ENCODE measurements at regions not wholly inside any gene's neighbourhood (a gene's known extent, or its start where the extent isn't known, plus 50 kb on each side); places are given as distances from the start of the nearest gene placed in this dataset.
"Not testable (repeated sequence)": the region's sequence is repeated elsewhere in the genome, so short reads cannot be mapped to it uniquely, and the experiment has no call there.

DNA sequence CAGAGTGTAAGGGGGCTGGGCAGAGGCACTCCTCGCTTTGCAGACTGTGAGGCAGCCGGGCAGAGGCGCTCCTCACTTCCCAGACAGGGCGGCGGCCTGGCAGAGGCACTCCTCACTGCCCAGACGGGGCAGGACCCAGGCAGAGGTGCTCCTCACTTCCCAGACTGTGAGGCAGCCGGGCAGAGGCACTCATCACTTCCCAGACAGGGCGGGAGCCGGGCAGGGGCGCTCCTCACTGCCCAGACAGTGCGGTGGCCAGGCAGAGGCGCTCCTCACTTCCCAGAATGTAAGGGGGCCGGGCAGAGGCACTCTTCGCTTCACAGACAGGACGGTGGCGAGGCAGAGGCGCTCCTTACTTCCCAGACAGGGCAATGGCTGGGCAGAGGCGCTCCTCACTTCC, 442.5 kb downstream of the SPATA31D1 start:
- TF ChIP-seq, protein P1, sequence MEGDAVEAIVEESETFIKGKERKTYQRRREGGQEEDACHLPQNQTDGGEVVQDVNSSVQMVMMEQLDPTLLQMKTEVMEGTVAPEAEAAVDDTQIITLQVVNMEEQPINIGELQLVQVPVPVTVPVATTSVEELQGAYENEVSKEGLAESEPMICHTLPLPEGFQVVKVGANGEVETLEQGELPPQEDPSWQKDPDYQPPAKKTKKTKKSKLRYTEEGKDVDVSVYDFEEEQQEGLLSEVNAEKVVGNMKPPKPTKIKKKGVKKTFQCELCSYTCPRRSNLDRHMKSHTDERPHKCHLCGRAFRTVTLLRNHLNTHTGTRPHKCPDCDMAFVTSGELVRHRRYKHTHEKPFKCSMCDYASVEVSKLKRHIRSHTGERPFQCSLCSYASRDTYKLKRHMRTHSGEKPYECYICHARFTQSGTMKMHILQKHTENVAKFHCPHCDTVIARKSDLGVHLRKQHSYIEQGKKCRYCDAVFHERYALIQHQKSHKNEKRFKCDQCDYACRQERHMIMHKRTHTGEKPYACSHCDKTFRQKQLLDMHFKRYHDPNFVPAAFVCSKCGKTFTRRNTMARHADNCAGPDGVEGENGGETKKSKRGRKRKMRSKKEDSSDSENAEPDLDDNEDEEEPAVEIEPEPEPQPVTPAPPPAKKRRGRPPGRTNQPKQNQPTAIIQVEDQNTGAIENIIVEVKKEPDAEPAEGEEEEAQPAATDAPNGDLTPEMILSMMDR (IDR thresholded peaks at IDR 0.05; ENCODE audit: low read depth, low read length) = no peak
- no peak overlapping the region for H3K4me3 ChIP-seq (ENCODE audit: low read depth, low read length)

DNA sequence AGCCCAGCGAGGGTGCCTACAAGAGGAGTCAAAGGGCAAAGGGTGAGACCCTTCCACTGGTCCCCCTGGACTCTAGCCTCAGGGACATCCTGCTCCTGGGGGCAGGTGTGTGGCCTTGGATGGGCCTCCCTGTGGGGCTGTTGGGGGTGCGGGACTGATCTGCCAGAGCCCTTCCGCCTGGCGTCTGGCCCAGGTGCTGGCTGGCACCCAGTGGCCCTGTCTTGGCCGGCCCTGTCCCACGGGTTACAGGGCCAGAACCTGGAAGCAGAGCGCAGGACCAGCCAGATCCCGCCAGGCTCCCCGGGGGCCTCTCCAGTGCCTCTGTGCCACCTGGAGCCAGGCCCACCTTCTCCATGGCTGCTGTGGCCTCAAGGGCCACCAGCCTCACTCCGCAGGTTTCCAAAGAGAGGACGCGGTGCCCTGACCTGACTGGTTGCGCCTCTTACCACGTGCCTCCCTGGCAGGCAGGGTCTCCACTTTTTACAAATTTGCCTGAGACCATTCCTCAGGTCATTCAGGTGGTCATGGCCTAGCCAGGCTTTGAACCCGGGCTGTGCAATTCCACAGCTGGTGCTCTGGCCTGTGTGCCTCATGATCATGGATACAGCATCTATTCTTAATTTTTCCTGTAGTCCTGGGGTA, 444.8 kb downstream of the SPATA31D1 start:
- not testable (repeated sequence) for H3K4me3 ChIP-seq (ENCODE audit: low read depth, low read length)

- TF ChIP-seq, protein P1 (IDR thresholded peaks at IDR 0.05; ENCODE audit: low read depth, low read length) = no peak
- no peak overlapping the region for H3K4me3 ChIP-seq (ENCODE audit: low read depth, low read length)
These were observed 447.9 kb downstream of the SPATA31D1 start for GRCh38 chr9:82436475-82436874.

DNA sequence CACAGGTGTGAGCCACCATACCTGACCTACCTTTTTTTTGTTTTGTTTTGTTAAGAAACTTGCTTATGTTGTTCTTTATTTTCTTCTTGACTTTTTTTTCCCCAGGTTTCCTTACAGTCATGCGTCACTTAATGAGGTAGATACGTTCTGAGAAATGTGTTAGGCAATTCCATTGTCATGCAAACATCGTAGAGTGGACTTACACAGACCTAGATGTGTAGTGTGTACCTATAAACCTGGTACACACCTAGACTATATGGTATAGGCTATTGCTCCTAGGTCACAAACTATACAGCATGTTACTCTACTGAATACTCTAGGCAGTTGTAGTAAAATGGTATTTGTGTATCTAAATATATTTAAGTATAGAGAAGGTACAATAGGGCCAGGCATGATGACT, 448.6 kb downstream of the SPATA31D1 start:
- not testable (repeated sequence) for H3K4me3 ChIP-seq (ENCODE audit: low read depth, low read length)

DNA sequence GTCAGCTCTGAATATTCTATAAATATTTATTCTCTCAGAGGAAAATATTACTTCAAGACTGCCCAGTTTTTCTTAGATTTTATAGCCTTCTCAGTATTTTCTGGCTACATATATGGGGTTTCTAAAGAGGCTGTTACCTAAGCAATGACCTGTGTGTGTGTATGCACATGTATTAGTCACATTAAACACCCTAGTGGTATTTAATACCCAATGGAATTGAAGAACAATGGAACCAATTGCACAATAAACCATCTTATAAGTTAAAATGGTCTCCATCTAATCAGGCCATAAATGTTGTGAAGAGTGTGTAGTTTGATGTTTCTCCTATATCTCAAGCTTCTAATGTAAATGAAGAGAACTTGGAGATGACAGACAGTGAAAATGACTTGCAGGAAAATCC, 450.0 kb downstream of the SPATA31D1 start:
- TF ChIP-seq, protein P1 (IDR thresholded peaks at IDR 0.05; ENCODE audit: low read depth, low read length) = no peak
- no peak overlapping the region for H3K4me3 ChIP-seq (ENCODE audit: low read depth, low read length)

DNA sequence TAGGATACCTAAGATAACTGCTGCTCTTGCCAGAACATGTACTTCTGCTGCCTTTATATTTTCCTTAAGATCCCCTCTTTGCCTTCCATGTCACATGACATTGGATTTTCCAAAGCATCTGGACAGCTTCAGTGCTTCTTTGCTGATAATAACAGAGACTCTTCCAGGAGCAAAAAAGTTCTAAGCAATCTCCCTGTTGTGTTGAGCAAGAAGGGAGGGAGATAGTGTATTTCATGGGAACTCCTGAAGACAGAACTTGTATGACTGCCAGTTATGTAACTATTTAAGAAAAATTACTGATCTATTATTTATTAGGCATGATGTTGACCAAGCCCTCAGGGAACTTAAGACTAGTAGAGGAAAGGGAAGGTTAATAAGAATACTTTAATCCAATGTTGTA, 454.7 kb downstream of the SPATA31D1 start:
- no peak overlapping the region for H3K4me3 ChIP-seq (ENCODE audit: low read depth, low read length)
- TF ChIP-seq, protein P1 (IDR thresholded peaks at IDR 0.05; ENCODE audit: low read depth, low read length) = no peak

DNA sequence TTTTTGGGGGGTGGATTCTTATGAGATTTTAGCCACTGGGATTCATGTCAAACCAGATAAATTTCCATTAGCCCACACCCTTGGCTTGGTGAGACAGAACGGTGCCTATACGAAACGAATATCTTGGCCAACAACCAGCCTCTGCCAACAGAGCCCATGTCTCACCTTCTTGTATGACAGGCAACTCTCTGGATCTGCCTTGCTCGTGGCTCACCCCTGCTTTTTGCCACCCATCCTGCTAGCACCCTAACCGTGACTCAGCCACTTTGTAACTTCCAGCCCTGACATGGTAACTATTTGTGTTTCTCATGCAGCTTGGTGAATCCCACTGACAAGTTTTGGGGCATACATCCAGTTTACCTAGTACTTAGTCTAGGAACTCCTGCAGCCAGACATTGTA, 457.0 kb downstream of the SPATA31D1 start:
- H3K4me3 ChIP-seq (ENCODE audit: low read depth, low read length) = no peak overlapping the region
- TF ChIP-seq, protein P1 (IDR thresholded peaks at IDR 0.05; ENCODE audit: low read depth, low read length) = no peak

DNA sequence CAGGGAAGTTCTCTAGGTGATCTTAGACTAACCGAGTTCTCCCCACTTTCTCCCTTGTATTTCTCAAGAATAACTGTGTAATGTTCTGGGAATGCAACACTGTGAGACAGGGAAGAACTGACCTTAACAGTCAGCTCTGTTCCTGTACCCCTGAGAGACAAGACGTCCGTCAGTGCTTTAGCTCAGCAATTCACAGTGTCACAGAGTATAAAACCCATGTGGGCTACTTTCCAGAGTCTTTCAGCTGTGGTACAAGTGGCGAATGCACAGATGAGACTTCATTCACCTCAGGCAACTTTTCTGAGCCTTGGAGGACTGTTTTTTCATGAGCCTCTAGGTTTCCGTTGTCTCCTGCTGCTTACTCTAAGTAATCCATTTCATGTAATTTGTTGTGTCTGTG, 458.8 kb downstream of the SPATA31D1 start:
- H3K4me3 ChIP-seq (ENCODE audit: low read depth, low read length) = no peak overlapping the region
- TF ChIP-seq, protein P1 (IDR thresholded peaks at IDR 0.05; ENCODE audit: low read depth, low read length) = no peak

All from WI38 (cell line).